Upper lobe of right lung (tissue), 1 donor: ENCODE measurements at regions not wholly inside any gene's neighbourhood (a gene's known extent, or its start where the extent isn't known, plus 50 kb on each side); places are given as distances from the start of the nearest gene placed in this dataset.
"Not testable (repeated sequence)": the region's sequence is repeated elsewhere in the genome, so short reads cannot be mapped to it uniquely, and the experiment has no call there.

Source experiments
- ATAC-seq: fragments of 200-7000 bp; cut with Tn5 transposase; one replicate; pipeline ENCODE4 v1.9.1; 2020; ENCODE audit warnings: mild to moderate bottlenecking, moderate library complexity
- DNase-seq: peaks from one replicate; pipeline ENCODE4 v3.0.0-alpha.2; 2020
- H3K27ac ChIP-seq: fragments of 200-600 bp; one replicate; pipeline ENCODE4 v1.8.0; 2022
- H3K27me3 ChIP-seq: fragments of 200-600 bp; one replicate; pipeline ENCODE4 v1.8.0; 2022; ENCODE audit warnings: mild to moderate bottlenecking
- H3K36me3 ChIP-seq: fragments of 200-600 bp; one replicate; pipeline ENCODE4 v1.8.0; 2022
- H3K4me1 ChIP-seq: fragments of 200-600 bp; one replicate; pipeline ENCODE4 v1.8.0; 2022
- H3K4me3 ChIP-seq: fragments of 200-600 bp; one replicate; pipeline ENCODE4 v1.8.0; 2022; ENCODE audit warnings: mild to moderate bottlenecking
- H3K9me3 ChIP-seq: fragments of 200-600 bp; one replicate; pipeline ENCODE4 v1.8.0; 2022
- intact Hi-C: fragments of 100-400 bp; cut with DNase I; formaldehyde crosslinking; loops from one replicate; pipeline ENCODE4 v1.11.0; 2022
- TF ChIP-seq, protein P1 (sequence below): fragments of 200-600 bp; IDR thresholded peaks from one replicate; pipeline ENCODE4 v1.8.0; 2022; ENCODE audit warnings: antibody characterized with exemption
- donor health status: DM: no; HTN: yes; CAD: no; lungs with severe emphysema.

DNA sequence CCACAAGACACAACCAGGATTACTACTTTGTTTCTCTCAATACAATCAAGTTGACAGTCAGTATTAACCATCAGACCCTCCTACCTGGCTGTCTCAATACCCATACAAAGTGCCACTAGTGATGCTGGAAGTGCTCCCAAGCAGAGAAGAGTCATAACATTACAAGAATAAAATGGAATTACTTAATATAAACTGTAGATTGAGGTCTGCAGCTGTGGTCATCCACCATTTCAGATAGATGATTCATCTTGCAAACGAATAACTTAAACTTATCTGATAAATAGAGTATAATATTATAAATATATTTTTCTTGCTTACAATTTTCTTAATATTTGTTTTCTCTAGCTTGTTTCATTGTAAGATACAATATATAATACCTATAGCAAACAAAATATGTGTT lies 1034.2 kb upstream of the PCDH10 start:
- no peak overlapping the region for H3K27ac ChIP-seq
- H3K36me3 ChIP-seq, result no peaks in the 10 kb centered on the region
- intact Hi-C loops, result no loop called here
- no peaks in the 10 kb centered on the region for H3K27me3 ChIP-seq
- no peak overlapping the region for H3K4me3 ChIP-seq
- no peaks in the 10 kb centered on the region for H3K9me3 ChIP-seq
- no peak for ATAC-seq
- DNase-seq, result no peak
- TF ChIP-seq, protein P1, sequence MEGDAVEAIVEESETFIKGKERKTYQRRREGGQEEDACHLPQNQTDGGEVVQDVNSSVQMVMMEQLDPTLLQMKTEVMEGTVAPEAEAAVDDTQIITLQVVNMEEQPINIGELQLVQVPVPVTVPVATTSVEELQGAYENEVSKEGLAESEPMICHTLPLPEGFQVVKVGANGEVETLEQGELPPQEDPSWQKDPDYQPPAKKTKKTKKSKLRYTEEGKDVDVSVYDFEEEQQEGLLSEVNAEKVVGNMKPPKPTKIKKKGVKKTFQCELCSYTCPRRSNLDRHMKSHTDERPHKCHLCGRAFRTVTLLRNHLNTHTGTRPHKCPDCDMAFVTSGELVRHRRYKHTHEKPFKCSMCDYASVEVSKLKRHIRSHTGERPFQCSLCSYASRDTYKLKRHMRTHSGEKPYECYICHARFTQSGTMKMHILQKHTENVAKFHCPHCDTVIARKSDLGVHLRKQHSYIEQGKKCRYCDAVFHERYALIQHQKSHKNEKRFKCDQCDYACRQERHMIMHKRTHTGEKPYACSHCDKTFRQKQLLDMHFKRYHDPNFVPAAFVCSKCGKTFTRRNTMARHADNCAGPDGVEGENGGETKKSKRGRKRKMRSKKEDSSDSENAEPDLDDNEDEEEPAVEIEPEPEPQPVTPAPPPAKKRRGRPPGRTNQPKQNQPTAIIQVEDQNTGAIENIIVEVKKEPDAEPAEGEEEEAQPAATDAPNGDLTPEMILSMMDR, result no peak
- no peaks in the 10 kb centered on the region for H3K4me1 ChIP-seq

DNA sequence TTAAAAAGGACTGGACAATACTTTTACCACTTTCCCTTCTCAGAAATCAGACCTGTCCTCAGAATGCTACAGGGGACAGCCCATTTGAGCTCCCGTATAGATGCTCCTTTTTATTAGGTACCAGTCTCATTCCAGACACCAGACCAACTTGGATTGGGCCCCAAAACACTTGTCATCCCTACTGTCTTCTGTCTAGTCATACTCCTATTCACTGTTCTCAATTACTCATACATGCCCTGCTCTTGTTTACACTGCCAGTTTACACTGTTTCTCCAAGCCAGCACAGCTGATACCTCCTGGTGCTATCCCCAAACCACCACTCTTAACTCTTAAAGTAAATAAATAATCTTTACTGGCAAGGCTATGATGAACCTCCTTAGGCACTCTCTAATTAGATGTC lies 1026.4 kb upstream of the PCDH10 start:
- ATAC-seq, H3K4me1 ChIP-seq, H3K27ac ChIP-seq, H3K9me3 ChIP-seq, H3K36me3 ChIP-seq, DNase-seq, H3K4me3 ChIP-seq, H3K27me3 ChIP-seq, intact Hi-C loops: not testable (repeated sequence)

DNA sequence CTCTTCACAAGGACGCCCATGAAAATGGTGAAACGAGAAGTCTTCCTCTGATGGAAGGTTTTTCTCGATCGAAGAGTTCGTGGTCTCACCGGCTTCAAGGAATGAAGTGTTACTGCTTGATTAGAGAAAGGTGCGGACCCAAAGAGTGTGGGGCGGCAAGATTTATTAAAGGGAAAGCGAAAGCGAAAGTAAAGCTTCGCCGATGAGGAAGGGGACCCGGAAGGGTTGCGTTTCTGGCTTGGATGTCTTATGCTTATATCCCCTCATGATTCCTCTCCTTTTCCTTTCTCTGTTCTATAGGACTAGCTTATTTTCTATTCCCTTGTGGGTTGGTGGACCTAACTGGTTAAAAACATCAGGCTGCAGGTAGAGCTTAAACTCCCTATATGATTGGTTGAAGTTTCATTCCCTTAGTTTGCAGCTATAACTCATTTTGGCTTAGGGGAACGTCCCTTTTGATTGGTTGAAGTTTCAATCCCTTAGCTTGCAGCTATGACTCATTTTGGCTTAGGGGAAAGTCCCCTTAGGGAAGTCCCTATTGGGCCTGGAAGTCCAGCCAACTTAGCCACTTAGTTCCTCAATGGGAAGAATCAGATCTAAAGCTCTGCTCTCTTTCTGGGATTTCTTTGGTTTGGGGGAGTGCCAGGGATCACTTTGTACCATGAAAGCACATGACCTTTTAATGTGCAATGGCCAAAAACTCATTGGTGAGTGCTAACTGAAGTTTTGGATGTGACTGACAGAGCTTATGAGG lies 1025.0 kb upstream of the PCDH10 start:
- H3K27ac ChIP-seq, result no peak overlapping the region
- no peak overlapping the region for H3K4me3 ChIP-seq
- no peak for DNase-seq
- H3K9me3 ChIP-seq, result no peaks in the 10 kb centered on the region
- no peaks in the 10 kb centered on the region for H3K36me3 ChIP-seq
- TF ChIP-seq, protein P1, result no peak
- intact Hi-C loops, result no loop called here
- H3K27me3 ChIP-seq, result no peaks in the 10 kb centered on the region
- no peaks in the 10 kb centered on the region for H3K4me1 ChIP-seq
- ATAC-seq, result no peak

DNA sequence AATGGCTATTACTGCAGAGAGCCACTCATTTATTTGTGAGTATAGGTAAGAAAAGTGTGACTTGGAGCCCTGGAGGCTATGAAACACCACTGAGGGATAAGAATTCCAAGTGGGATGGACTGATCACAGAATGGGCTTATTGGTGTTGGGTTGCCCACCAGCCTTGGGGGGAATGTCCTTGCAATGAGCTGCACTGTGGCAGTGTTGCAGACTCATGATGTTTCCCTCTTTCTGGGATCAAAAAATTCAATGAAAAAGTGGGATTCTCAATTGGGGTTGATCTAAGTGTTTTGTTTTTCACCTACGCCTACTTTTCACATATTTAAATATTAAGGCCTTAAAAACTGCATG lies 1024.5 kb upstream of the PCDH10 start:
- no peak for DNase-seq
- intact Hi-C loops, result no loop called here
- Histone ChIP-seq H3K4me1 (no peaks in the 10 kb centered on the region), H3K36me3 (no peaks in the 10 kb centered on the region), H3K9me3 (no peaks in the 10 kb centered on the region), H3K27ac (no peak overlapping the region), H3K4me3 (no peak overlapping the region), H3K27me3 (no peaks in the 10 kb centered on the region)
- ATAC-seq, result no peak
- TF ChIP-seq, protein P1, result no peak

DNA sequence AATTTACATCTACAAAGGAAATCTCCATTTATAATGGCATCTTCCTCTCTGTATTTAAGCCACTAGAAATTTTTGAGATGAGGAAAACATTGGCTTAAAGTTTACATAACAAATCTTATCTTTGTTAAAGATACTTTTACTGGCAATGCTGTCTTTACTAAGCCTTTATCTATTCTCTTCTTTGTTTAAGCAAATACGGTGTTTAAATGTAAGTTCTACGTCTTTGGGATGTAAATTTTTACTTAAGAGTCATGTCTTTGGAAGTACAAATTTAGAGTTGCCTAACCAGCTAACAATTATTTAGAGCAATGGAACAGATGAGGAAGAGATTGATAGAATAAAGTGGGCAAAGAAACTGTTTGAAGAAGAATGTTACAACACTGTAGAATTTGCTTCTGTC lies 1024.0 kb upstream of the PCDH10 start:
- Histone ChIP-seq H3K4me3 (no peak overlapping the region), H3K36me3 (no peaks in the 10 kb centered on the region), H3K4me1 (no peaks in the 10 kb centered on the region), H3K27me3 (no peaks in the 10 kb centered on the region), H3K27ac (no peak overlapping the region), H3K9me3 (no peaks in the 10 kb centered on the region)
- no peak for ATAC-seq
- no peak for DNase-seq
- intact Hi-C loops, result no loop called here
- TF ChIP-seq, protein P1, result no peak

DNA sequence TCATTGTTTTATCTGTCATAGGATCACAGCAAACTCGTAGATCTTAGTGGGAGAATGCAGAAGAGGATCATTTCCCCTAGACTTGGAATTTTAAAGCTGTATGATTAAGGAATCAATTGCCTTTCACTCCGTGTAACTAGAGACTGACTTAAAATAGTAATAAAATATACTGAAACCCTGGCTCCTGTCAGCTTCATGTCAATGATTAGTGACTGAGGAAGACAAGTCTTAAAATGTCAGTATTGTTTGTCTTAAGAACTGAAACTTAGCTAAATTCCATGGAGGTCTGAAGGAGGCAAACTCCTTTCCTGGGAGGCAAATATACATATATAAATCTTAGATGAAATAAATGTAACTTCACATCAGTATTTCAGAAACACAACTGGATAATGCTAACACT lies 1016.7 kb upstream of the PCDH10 start:
- H3K4me1 ChIP-seq, result no peaks in the 10 kb centered on the region
- intact Hi-C loops, result no loop called here
- TF ChIP-seq, protein P1, result no peak
- no peak overlapping the region for H3K4me3 ChIP-seq
- H3K9me3 ChIP-seq, result no peaks in the 10 kb centered on the region
- H3K36me3 ChIP-seq, result no peaks in the 10 kb centered on the region
- no peak for DNase-seq
- H3K27ac ChIP-seq, result no peak overlapping the region
- no peaks in the 10 kb centered on the region for H3K27me3 ChIP-seq
- no peak for ATAC-seq
